ENCODE measurements at regions not wholly inside any gene's neighbourhood (a gene's known extent, or its start where the extent isn't known, plus 50 kb on each side); places are given as distances from the start of the nearest gene placed in this dataset.
"Not testable (repeated sequence)": the region's sequence is repeated elsewhere in the genome, so short reads cannot be mapped to it uniquely, and the experiment has no call there.

- peak; percentile 7 for DNase-seq
Measured at GRCh38 chrX:1053600-1053999, 158.8 kb downstream of the CRLF2 start.

GRCh38 chrX:1053072-1053471 lies 159.4 kb downstream of the CRLF2 start:
- DNase-seq, result peak; percentile 0

- peak; percentile 1 for DNase-seq
Measured at GRCh38 chrX:1052021-1052420, 160.4 kb downstream of the CRLF2 start.

- no peak for DNase-seq
Measured at GRCh38 chrX:1051421-1051820, 161.0 kb downstream of the CRLF2 start.

GRCh38 chrX:1045680-1046314 lies 166.7 kb downstream of the CRLF2 start:
- DNase-seq, result peak; percentile 5

GRCh38 chrX:1041091-1041490 lies 171.4 kb downstream of the CRLF2 start:
- peak; percentile 47 for DNase-seq

- peak; percentile 18 for DNase-seq
Measured at GRCh38 chrX:1035931-1036330, 176.5 kb downstream of the CRLF2 start.

- peak; percentile 26 for DNase-seq
Measured at GRCh38 chrX:1035206-1035605, 177.2 kb downstream of the CRLF2 start.

- peak; percentile 21 for DNase-seq
Measured at GRCh38 chrX:1034717-1035116, 177.7 kb downstream of the CRLF2 start.

- peak; percentile 51 for DNase-seq
Measured at GRCh38 chrX:1031521-1032430, 180.7 kb downstream of the CRLF2 start.

GRCh38 chrX:1029494-1029893 lies 183.0 kb downstream of the CRLF2 start:
- DNase-seq, result peak; percentile 18

- DNase-seq, result no peak
Measured at GRCh38 chrX:1027680-1028079, 184.8 kb downstream of the CRLF2 start.

- peak; percentile 10 for DNase-seq
Measured at GRCh38 chrX:1027133-1027532, 185.3 kb downstream of the CRLF2 start.

GRCh38 chrX:1026263-1027015 lies 186.0 kb downstream of the CRLF2 start:
- no peak for DNase-seq

GRCh38 chrX:1025413-1025812 lies 187.0 kb downstream of the CRLF2 start:
- DNase-seq, result peak; percentile 14

GRCh38 chrX:1023676-1024075 lies 188.8 kb downstream of the CRLF2 start:
- no peak for DNase-seq

- peak; percentile 4 for DNase-seq
Measured at GRCh38 chrX:1021314-1021993, 191.0 kb downstream of the CRLF2 start.

- DNase-seq, result peak; percentile 4
Measured at GRCh38 chrX:1020634-1021166, 191.7 kb downstream of the CRLF2 start.

- not testable (repeated sequence) for DNase-seq
Measured at GRCh38 chrX:1016926-1017325, 195.5 kb downstream of the CRLF2 start.

GRCh38 chrX:1016281-1016680 lies 196.2 kb downstream of the CRLF2 start:
- DNase-seq, result not testable (repeated sequence)

GRCh38 chrX:1012678-1013300 lies 199.7 kb downstream of the CRLF2 start:
- DNase-seq, result no peak

GRCh38 chrX:1011691-1012283 lies 200.7 kb downstream of the CRLF2 start:
- DNase-seq, result no peak

Measured in islet precursor cell (in vitro differentiated cells).